ENCODE measurements at regions not wholly inside any gene's neighbourhood (a gene's known extent, or its start where the extent isn't known, plus 50 kb on each side); places are given as distances from the start of the nearest gene placed in this dataset.

DNA sequence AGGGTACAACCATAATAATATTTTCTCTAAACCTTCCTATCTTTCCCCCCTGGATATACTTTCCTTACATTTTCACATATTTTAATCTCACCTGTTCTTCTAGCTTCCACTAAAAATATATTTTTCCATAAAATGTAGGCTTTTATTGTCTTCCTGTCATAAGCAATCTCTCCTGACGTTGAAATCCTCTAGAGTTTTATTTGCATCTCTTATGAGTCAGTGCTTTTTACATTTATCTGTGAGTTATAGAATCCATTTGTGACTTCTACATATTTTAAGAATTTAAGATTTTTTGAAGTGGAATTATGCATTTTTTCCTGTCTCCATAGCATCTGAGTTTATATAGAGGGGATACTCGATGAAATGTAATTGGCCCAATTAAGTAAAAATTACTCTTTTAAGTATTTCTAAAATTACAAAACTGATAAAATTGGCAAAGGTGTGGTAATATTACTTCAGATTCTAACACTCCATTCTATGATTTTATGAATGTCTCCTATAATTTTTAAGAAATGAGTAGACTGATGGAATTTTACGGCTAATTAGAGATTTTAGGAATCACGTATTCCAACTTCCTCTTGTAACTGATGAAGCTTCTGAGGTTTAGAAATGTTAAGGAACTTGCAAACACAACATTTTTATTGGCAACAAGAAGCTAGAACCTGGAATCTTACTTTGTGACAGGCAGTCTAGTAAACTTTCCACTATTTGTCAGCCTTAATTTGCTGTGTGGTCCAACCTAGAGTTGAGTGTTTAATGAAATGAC is 422.9 kb upstream of the SEMA3A start:
- intact Hi-C loops (cut with micrococcal nuclease): no loop called here
- Mint-ChIP-seq H3K9me3 (no peaks in the 10 kb centered on the region), H3K4me3 (no peak overlapping the region), H3K27me3 (no peaks in the 10 kb centered on the region), H3K4me1 (no peaks in the 10 kb centered on the region), H3K36me3 (ENCODE audit: low read depth) (no peaks in the 10 kb centered on the region), H3K27ac (no peak overlapping the region)
- POLR2A ChIA-PET: no interaction called here
- no peak for ATAC-seq (ENCODE audit: low read depth)
- TF ChIP-seq CTCF (IDR thresholded peaks at IDR 0.05): no peak
- no peak for DNase-seq
- CTCF ChIA-PET: no interaction called here

GRCh38 chr7:84614821-84615501 is 420.4 kb upstream of the SEMA3A start:
- no peak overlapping the region for H3K4me3 Mint-ChIP-seq
- no peak for TF ChIP-seq CTCF (IDR thresholded peaks at IDR 0.05)
- H3K4me1 Mint-ChIP-seq: no peaks in the 10 kb centered on the region
- intact Hi-C loops (cut with micrococcal nuclease): no loop called here
- ATAC-seq (ENCODE audit: low read depth) (no peak), DNase-seq (no peak)
- CTCF ChIA-PET: no interaction called here
- H3K27me3 Mint-ChIP-seq: no peaks in the 10 kb centered on the region
- POLR2A ChIA-PET: no interaction called here
- H3K36me3 Mint-ChIP-seq (ENCODE audit: low read depth): no peaks in the 10 kb centered on the region
- H3K27ac Mint-ChIP-seq: no peak overlapping the region
- no peaks in the 10 kb centered on the region for H3K9me3 Mint-ChIP-seq

GRCh38 chr7:84612981-84613681 is 418.5 kb upstream of the SEMA3A start:
- Mint-ChIP-seq H3K36me3 (ENCODE audit: low read depth) (no peaks in the 10 kb centered on the region), H3K9me3 (no peaks in the 10 kb centered on the region), H3K27ac (no peak overlapping the region), H3K27me3 (no peaks in the 10 kb centered on the region), H3K4me1 (no peaks in the 10 kb centered on the region), H3K4me3 (no peak overlapping the region)
- TF ChIP-seq CTCF (IDR thresholded peaks at IDR 0.05): no peak
- ATAC-seq (ENCODE audit: low read depth): no peak
- DNase-seq: no peak
- ChIA-PET POLR2A (no interaction called here), CTCF (no interaction called here)
- intact Hi-C loops (cut with micrococcal nuclease): no loop called here

DNA sequence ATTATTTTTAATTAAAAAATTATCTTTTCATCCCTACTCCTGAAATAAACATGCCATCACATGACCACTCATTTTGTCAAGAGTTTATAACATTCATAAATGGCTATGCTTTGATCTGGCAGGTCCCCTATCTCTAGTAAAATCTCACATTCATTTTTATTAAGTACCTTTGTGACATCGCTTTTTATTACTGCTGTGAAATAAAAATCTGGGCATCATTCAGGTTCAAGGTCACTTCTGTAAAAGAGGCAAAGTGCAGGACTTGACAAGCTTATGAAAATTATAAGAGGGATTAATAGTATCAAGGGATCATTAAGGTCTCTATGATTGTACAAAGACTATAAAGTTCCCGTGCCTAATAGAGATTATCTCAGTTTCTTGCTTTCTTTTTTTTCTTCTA is 416.8 kb upstream of the SEMA3A start:
- ATAC-seq (ENCODE audit: low read depth) (no peak), DNase-seq (no peak)
- Mint-ChIP-seq H3K27ac (no peak overlapping the region), H3K36me3 (ENCODE audit: low read depth) (no peaks in the 10 kb centered on the region), H3K27me3 (no peaks in the 10 kb centered on the region), H3K4me1 (no peaks in the 10 kb centered on the region), H3K9me3 (no peaks in the 10 kb centered on the region), H3K4me3 (no peak overlapping the region)
- ChIA-PET POLR2A (no interaction called here), CTCF (no interaction called here)
- TF ChIP-seq CTCF (IDR thresholded peaks at IDR 0.05): no peak
- intact Hi-C loops (cut with micrococcal nuclease): no loop called here

DNA sequence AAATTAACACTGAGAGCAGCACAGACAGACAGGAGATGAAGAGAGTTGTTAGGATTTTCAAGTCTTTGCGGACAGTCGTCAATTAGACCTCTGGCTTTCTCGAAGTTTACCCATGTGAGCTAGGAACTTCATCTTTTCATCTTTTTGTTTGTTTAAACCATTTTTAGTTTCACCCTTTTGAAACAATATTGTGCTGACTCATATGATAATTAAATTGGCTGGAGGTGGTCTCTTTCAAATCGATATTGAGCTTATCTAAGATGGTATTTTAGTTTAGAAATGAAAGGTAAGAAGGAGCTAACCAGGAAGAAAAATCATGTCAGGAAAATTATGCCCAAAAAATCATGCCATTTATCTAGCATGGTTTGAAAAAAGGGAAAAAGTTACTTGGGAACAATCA is 415.8 kb upstream of the SEMA3A start:
- Mint-ChIP-seq H3K4me3 (no peak overlapping the region), H3K36me3 (ENCODE audit: low read depth) (no peaks in the 10 kb centered on the region), H3K27ac (no peak overlapping the region), H3K9me3 (no peaks in the 10 kb centered on the region), H3K4me1 (no peaks in the 10 kb centered on the region), H3K27me3 (no peaks in the 10 kb centered on the region)
- POLR2A ChIA-PET: no interaction called here
- no peak for ATAC-seq (ENCODE audit: low read depth)
- no peak for TF ChIP-seq CTCF (IDR thresholded peaks at IDR 0.05)
- no peak for DNase-seq
- CTCF ChIA-PET: no interaction called here
- intact Hi-C loops (cut with micrococcal nuclease): no loop called here
